A673 (cell line): ENCODE measurements at regions not wholly inside any gene's neighbourhood (a gene's known extent, or its start where the extent isn't known, plus 50 kb on each side); places are given as distances from the start of the nearest gene placed in this dataset.

Experiments
- EZH2 ChIP-seq: fragments of 200-600 bp; sonication (generic); IDR thresholded peaks from 2 replicates; pipeline ENCODE4 v1.6.1; 2017; ENCODE audit warnings: borderline replicate concordance, low read depth, mild to moderate bottlenecking, mixed read lengths, antibody characterized with exemption, low read length; ENCODE audit not compliant: poor library complexity, severe bottlenecking
- TF ChIP-seq, protein P1 (sequence below): fragments of 300-800, 200-600 bp; sonication (generic); conservative IDR thresholded peaks from 2 replicates; pipeline ENCODE4 v1.5.1; 2017; ENCODE audit warnings: low read depth, mild to moderate bottlenecking, antibody characterized with exemption, low read length, moderate library complexity, mixed read lengths

DNA sequence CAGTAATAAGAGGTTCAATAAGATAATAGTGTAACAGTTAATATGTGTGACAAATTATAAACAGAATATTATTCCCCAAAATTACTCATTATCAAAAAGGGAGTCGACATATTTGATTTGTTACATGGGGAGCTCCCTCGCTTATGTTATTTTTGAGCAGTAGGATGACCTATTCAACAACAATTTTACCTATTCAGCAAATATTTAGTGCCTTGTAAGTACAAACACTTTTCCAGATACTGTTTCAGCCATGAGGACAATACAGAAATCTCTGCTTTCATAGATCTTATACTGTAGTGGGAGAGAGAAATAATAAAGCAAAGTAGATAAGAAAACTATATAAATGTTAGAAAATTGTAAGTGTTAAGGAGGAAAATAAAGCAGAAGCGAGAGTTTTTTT, 1342.8 kb upstream of the WWC1 start:
- TF ChIP-seq, protein P1, sequence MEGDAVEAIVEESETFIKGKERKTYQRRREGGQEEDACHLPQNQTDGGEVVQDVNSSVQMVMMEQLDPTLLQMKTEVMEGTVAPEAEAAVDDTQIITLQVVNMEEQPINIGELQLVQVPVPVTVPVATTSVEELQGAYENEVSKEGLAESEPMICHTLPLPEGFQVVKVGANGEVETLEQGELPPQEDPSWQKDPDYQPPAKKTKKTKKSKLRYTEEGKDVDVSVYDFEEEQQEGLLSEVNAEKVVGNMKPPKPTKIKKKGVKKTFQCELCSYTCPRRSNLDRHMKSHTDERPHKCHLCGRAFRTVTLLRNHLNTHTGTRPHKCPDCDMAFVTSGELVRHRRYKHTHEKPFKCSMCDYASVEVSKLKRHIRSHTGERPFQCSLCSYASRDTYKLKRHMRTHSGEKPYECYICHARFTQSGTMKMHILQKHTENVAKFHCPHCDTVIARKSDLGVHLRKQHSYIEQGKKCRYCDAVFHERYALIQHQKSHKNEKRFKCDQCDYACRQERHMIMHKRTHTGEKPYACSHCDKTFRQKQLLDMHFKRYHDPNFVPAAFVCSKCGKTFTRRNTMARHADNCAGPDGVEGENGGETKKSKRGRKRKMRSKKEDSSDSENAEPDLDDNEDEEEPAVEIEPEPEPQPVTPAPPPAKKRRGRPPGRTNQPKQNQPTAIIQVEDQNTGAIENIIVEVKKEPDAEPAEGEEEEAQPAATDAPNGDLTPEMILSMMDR: no peak
- no peak for TF ChIP-seq EZH2
